Thyroid gland (tissue), 4 donors: ENCODE measurements at regions not wholly inside any gene's neighbourhood (a gene's known extent, or its start where the extent isn't known, plus 50 kb on each side); places are given as distances from the start of the nearest gene placed in this dataset.

ENCODE experiments used
- DNase-seq, 2 donors: peaks; one replicate each; pipeline ENCODE4 v3.0.0-alpha.2; 2019
- H3K27ac ChIP-seq, 3 donors: fragments of 200-600 bp; sonication (generic); 1 replicate in 2 of 3; 2 replicates in 1 of 3; pipeline ENCODE4 v1.5.1; 2016 to 2019; ENCODE audit warnings: mild to moderate bottlenecking in 1 of 3, moderate library complexity in 1 of 3
- H3K27me3 ChIP-seq: fragments of 200-600 bp; sonication (generic); one replicate; pipeline ENCODE4 v1.5.1; 2019
- H3K36me3 ChIP-seq, 2 donors: fragments of 200-600 bp; sonication (generic); one replicate each; pipeline ENCODE4 v1.5.1; 2016 to 2019
- H3K4me1 ChIP-seq, 2 donors: fragments of 200-600 bp; sonication (generic); one replicate each; pipeline ENCODE4 v1.5.1; 2017 to 2019
- H3K4me3 ChIP-seq, 3 donors: fragments of 200-600 bp; sonication (generic); replicated peaks in 1 of 3; 1 replicate in 2 of 3; 2 replicates in 1 of 3; pipeline ENCODE4 v1.5.1; 2016; ENCODE audit warnings: mild to moderate bottlenecking in 1 of 3
- H3K9me3 ChIP-seq: fragments of 200-600 bp; sonication (generic); one replicate; pipeline ENCODE4 v1.5.1; 2017
- CTCF ChIP-seq, 6 experiments: fragments of 200-600 bp in 3 of 6; fragments of 450-650 bp in 3 of 6; sonication (generic) in 3 of 6; IDR thresholded peaks; one replicate each; pipeline ENCODE4 v1.5.1; 2016 to 2019; ENCODE audit warnings: antibody characterized with exemption in 6 of 6, mild to moderate bottlenecking in 2 of 6, inconsistent platforms in 1 of 6, moderate library complexity in 1 of 6
- POLR2A ChIP-seq, 2 donors: fragments of 450-650 bp; IDR thresholded peaks; one replicate each; pipeline ENCODE4 v1.6.1; 2017; ENCODE audit warnings: antibody characterized with exemption in 2 of 2, mild to moderate bottlenecking in 2 of 2, moderate library complexity in 1 of 2
- WGBS, 2 donors: methylation state at CpG; one replicate each; pipeline ENCODE4 v1.1.5; 2017; 5-methylcytosine and 5-hydroxymethylcytosine counted together
- intact Hi-C: fragments of 100-400 bp; cut with DNase I; formaldehyde crosslinking; loops from one replicate; pipeline ENCODE4 v1.15.1; 2023

- H3K4me3 ChIP-seq: no peak overlapping the region
- intact Hi-C loops: no loop called here
- no peak for DNase-seq
- WGBS, 2 donors: 93 to 95% methylated on average over 7 of the region's 7 CpGs
- H3K4me1 ChIP-seq: no peaks in the 10 kb centered on the region
- H3K9me3 ChIP-seq: no peaks in the 10 kb centered on the region
- H3K27me3 ChIP-seq: no peaks in the 10 kb centered on the region
- no peak for TF ChIP-seq CTCF (IDR thresholded peaks at IDR 0.05)
- TF ChIP-seq POLR2A (IDR thresholded peaks at IDR 0.05): no peak
- H3K27ac ChIP-seq: no peak overlapping the region
- H3K36me3 ChIP-seq: no peaks in the 10 kb centered on the region
Observed at GRCh38 chr5:154669402-154669801, 85.8 kb upstream of the LARP1 start.

GRCh38 chr5:154664869-154665268 lies 90.3 kb upstream of the LARP1 start:
- Histone ChIP-seq H3K27ac (no peak overlapping the region), H3K9me3 (no peaks in the 10 kb centered on the region), H3K36me3 (no peaks in the 10 kb centered on the region), H3K4me3 (no peak overlapping the region), H3K27me3 (no peaks in the 10 kb centered on the region), H3K4me1 (no peaks in the 10 kb centered on the region)
- DNase-seq: no peak
- intact Hi-C loops: no loop called here
- no peak for TF ChIP-seq CTCF (IDR thresholded peaks at IDR 0.05)
- TF ChIP-seq POLR2A (IDR thresholded peaks at IDR 0.05): no peak

GRCh38 chr5:154663424-154663823 lies 91.8 kb upstream of the LARP1 start:
- Histone ChIP-seq H3K4me1 (no peaks in the 10 kb centered on the region), H3K27me3 (no peaks in the 10 kb centered on the region), H3K9me3 (no peaks in the 10 kb centered on the region), H3K27ac (no peak overlapping the region), H3K4me3 (no peak overlapping the region), H3K36me3 (no peaks in the 10 kb centered on the region)
- intact Hi-C loops: no loop called here
- TF ChIP-seq CTCF (IDR thresholded peaks at IDR 0.05): no peak
- TF ChIP-seq POLR2A (IDR thresholded peaks at IDR 0.05): no peak
- 62 to 76% methylated on average over 2 to 3 of the region's 3 CpGs for WGBS, 2 donors
- DNase-seq: no peak

DNA sequence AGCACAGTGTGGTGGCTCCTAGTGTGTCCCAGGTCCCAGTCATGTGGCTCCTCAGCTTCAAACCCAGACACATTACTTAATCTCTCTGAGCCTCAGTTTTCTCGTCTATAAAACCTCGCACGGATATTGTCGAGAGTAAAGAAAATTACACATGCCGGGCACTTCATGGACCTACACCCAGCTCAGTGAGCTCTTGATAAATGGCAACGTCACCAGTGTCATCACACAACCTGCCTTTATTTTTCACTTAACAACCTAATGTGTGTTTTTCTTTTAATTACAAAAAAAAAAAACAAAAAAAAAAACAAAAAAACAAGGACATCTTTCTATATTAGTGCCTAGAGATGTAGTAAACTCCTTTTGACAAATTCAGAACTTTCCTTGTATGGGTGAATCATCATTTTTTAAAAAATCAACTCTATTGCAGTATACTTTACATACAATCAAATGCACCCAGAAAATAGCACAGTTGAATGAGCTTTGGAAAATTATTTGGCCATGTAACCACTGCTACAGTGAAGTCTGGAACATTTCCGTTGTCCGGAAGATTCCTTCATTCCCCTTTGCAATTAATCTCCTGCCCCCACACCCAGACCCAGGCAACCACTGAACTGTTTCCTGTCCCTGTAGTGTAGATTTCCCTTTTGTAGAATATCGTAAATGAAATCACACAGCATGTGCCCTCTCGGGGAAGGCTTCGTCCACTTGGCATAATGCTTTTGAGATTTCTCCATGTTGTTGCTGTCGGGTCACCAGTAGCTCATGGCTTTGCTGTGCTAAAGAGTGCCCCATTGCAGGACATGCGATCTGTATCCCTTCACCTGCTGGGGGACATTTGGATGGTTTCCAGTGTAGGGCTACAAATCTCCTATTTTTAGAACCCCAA lies 100.4 kb upstream of the LARP1 start:
- WGBS, 2 donors: 71 to 74% methylated on average over 13 of the region's 13 CpGs
- Histone ChIP-seq H3K27ac (peak overlapping the region in 2 of 3 donors; percentile 18 to 45), H3K27me3 (no peaks in the 10 kb centered on the region), H3K4me1 (peaks cover 0 to 7% of the 10 kb centered on the region in 2 donors), H3K36me3 (no peaks in the 10 kb centered on the region), H3K9me3 (no peaks in the 10 kb centered on the region), H3K4me3 (no peak overlapping the region)
- intact Hi-C loops: no loop called here
- TF ChIP-seq POLR2A (IDR thresholded peaks at IDR 0.05): no peak
- no peak for TF ChIP-seq CTCF (IDR thresholded peaks at IDR 0.05)
- no peak for DNase-seq

GRCh38 chr5:154653764-154654485 lies 101.3 kb upstream of the LARP1 start:
- Histone ChIP-seq H3K27me3 (no peaks in the 10 kb centered on the region), H3K4me3 (no peak overlapping the region), H3K4me1 (peaks cover 0 to 7% of the 10 kb centered on the region in 2 donors), H3K9me3 (no peaks in the 10 kb centered on the region), H3K36me3 (no peaks in the 10 kb centered on the region), H3K27ac (peak overlapping the region in 2 of 3 donors; percentile 18 to 45)
- no peak for DNase-seq
- intact Hi-C loops: no loop called here
- TF ChIP-seq POLR2A (IDR thresholded peaks at IDR 0.05): no peak
- TF ChIP-seq CTCF (IDR thresholded peaks at IDR 0.05): no peak
- 55 to 77% methylated on average over 3 to 4 of the region's 4 CpGs for WGBS, 2 donors
